GM18861 (cell line): ENCODE measurements at regions not wholly inside any gene's neighbourhood (a gene's known extent, or its start where the extent isn't known, plus 50 kb on each side); places are given as distances from the start of the nearest gene placed in this dataset.

Source experiments
- ATAC-seq: cut with Tn5 transposase; IDR thresholded peaks from one replicate; pipeline ENCODE4 v1.9.1; 2021; ENCODE audit not compliant: unreplicated experiment

DNA sequence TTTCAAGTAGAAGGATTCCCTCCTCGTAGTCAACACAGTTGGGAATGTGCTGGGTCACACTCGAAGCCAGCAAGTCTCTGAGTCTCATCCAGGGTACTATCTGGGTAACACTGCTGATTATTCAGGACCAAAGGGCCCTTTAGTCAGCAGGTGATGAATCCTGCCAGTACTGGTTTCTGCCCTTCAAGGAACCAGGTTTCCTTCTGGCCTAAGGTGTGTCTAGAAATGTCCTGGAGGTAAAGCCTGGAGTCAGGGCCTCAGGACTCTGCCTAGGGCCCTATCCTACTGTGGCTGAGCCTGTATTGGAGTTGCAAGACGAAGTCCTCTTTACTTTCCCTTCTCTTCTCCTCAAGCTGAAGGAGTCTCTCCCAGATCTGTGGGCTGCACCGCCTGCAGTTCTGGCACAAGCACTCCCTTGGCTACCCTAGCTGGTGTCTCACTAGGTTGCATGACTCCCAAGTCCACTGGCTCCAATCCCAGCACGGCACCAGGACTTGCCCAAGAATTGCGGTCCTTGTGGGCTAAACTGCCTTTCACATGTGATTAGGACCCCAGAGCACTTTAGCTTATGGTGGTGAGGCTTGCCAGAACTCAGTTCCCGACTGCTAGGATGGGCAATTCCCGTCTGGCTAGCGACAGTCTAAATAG is 193.7 kb upstream of the PDE3A start:
- ATAC-seq, result no peak

DNA sequence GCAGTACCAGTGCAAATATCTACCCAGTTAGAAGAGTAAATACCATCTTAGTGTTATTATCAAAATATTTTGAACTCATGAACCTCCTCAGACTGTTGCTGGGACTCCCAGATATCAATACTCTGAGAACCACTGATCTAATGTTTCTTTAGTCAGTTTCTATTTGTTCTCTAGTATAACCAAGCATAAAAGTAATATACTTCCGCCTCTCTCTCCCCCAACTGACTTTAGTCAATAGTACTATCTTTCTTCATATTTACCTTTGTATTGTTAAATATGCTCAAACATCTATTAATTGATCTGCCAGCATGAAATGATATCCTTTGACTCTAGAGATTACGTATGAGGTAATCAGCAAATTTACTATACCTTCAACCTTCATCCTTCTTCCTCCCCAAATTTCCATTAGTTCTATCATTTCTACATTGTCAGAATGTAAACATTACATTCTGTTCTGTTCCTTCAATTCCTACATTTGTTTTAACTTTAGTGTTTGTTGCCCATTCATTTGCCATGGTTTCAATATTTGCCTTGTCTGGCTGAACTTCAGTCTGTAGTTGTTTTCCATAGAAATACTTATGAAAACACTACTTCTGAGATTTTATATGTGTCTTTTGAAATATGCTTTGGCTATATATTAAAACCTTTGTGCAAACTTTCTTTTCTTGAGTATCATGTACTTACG is 192.5 kb upstream of the PDE3A start:
- ATAC-seq, result no peak

DNA sequence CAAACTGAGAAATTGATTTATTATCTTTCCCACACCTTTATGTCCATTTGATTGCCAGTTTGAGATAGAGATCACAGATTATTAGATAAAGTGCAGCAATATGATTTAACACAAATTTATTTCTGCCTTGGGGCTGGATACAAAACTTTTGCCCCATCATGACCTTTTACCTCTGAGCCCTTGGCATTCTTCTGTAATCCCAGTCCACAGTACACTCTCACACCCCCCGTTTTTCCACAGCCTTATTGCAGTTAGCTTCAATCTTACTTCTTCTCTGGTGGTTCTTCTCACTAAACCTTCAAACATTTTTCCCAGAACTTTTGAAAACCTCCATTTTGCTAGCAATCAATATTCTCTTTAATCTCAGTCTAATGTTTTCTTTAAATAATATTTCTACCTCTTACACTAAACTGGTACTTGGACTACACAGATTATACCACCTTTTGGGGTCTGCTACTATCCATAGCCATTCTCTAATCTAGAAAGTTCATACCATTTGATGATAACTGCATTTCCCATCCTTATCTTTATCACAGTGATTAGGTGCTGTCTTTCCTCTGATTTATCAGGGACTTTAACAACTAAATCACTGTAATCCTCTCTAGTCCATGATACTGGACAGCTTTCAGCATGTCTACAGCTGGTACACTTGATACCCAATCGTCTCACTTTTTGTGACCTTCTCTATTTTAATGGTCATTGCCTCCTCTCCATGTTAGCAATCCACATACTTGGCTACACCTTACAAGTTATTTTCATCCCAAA is 186.7 kb upstream of the PDE3A start:
- ATAC-seq, result no peak

DNA sequence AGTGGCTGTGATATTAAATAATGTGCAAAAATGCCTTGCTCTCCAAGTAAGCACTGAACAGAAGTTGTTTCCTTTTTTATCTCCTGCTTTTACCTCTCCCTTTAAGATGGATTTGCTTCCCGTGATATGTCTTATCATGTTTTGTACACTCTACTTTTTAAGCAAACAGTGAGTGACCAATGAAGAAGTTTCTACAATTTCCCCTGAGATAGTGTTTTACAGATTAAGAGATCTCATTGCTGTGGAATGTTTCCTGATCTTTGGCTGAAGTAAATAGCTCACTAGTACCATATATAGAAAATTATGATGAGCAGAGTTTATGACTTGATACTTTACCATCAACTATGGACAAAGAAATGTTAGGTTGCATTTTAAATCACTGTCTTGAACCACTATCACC is 184.8 kb upstream of the PDE3A start:
- no peak for ATAC-seq

DNA sequence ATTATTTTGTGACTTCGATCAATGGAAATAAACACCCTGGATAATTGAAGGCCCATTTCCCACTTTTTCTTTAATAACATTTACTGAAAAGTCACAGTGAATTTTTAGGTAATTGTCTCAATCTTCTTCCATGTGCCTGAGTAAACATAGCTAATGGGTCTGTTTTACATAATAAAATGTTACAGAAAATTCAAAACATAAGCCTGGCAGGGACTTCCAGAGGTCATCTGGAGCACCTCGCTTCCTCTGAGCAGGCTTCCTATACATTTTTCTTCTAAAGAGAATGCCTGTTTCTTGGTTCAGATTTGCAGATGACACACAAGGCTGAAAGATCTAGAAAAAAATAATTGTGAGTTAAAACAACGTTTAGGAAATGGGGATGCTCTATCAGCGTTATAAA is 183.8 kb upstream of the PDE3A start:
- no peak for ATAC-seq

DNA sequence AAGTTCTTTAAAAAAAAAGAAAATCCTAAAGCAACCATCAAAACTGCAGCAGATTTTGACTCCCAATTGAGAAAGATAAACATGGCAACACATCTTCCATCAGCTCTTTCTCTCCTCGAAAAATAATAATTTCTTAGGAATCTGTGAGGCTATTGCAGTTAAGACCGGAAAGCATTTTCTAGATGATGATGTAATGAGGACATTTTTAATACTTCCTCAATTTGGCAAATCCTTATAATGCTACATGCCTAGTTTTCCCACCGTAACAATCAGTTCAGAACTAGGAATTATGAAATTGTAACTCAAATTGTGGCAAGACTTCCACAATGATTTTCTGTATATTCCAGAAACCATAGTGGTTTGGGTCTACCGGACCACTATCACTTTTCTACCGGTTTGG is 180.9 kb upstream of the PDE3A start:
- ATAC-seq, result no peak

DNA sequence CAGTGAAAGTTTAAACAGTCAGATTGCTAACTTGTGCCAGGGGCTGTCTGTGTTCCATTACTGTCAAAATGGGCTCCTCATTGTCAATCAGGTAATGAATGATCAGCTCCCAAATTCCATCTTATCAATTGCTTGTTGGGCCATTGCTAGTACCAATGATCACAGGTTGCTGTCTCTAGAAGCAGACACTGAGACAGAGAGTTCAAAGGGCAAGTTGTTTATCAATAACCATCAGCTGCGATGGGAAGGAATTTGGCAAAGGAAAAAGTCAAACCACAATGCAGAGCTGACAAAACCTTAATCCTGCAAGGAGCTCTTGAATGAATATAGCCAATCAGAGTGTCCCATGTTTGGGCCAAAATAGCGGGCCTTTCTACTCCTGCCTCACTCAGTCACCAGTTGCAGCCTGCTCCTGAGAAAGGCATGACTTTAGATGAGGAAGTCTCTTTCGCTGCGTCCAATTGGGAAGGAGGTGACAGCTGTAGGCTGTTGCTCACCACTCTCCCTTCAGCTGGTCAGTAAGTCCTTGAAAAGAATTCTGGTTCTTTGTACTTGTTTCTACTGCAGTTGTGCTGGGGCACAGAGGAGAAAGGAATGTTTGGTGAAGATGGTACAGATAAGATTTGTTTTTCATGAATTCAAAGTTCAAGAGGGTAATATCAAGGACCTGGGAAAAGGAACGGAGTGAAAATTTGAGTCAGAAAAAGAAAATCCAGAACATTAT is 179.2 kb upstream of the PDE3A start:
- ATAC-seq, result no peak

DNA sequence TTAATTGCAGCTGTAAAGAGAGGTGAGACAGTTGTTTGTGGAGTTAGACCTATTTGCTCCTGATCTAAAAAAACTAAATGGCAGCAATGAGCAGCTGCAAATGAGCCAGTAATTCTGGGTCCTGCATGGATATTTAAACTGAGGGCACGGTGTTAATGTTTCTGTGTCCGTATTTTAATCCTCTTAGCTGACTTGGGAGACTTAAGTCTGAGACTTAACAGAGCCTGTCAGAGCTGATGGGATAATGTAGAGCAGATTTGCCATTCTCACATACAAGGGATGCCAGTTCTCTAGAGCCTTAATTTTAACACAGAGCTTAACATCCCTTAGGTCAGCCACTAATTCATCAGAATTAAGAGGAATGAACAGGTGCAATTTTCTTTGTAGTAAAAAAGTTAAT is 178.6 kb upstream of the PDE3A start:
- no peak for ATAC-seq

DNA sequence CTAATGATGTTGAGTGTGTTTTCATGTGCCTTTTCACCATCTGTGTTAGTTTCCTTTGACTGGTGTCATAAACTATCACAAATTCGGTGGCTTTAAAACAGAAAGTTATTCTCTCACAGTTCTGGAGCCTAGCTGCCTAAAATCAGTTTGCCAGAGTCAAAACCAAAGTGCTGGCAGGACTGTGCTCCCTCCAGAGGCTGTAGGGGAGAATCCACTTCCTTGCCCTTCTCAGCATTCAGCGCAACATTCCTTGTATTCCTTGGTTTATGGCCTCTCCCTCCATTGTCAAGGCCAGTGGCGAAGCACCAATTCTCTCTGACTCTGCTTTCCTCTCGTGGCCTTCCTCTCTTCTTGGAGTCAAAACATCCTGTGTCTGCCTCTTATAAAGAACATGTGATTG is 174.2 kb upstream of the PDE3A start:
- no peak for ATAC-seq

DNA sequence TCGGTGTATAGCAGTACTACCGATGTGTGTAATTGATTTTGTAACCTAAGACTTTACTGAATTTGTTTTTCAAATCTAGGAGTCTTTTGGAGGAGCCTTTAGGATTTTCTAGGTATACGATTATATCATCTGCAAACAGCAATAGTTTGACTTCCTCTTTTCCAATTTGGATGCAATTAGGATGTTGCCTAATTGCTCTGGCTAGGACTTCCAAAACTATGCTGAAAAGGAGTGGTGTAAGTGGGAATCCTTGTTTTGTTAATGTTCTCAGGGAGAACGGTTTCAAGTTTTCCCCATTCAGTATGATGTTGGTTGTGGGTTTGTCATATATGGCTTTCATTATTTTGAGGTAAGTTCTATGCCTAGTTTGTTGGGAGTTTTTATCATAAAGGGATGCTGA is 171.6 kb upstream of the PDE3A start:
- no peak for ATAC-seq

DNA sequence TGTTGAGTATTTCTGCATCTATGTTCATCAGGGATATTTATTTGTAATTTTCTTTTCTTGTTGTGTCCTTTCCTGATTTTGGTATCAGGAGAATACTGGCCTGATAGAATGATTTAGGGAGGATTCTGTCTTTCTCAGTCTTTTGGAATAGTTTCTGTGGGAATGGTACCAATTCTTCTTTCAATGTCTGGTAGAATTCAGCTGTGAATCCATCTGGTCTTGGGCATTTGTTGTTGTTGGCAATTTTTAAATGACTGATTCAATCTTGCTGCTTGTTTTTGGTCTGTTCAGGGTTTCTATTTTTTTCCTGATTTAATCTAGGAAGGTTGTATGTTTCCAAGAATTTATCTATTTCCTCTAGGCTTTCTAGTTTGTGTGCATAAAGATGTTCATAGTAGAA is 170.9 kb upstream of the PDE3A start:
- ATAC-seq, result no peak

DNA sequence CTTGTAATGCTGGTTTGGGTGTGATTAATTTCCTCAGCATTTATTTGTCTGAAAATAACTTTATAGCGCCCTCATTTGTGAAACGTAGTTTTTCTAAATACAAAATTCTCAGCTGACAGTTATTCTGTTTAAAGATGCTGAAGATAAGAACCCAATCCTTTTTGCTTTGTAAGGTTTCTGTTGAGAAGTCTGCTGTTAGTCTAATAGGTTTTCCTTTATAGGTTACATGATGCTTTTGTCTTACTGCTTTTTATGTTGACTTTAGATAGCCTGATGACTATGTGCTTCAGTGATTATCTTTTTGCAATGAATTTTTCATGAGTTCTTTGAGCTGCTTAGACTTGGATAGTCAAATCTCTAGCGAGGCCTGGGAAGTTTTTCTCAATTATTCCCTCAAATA is 168.6 kb upstream of the PDE3A start:
- no peak for ATAC-seq

DNA sequence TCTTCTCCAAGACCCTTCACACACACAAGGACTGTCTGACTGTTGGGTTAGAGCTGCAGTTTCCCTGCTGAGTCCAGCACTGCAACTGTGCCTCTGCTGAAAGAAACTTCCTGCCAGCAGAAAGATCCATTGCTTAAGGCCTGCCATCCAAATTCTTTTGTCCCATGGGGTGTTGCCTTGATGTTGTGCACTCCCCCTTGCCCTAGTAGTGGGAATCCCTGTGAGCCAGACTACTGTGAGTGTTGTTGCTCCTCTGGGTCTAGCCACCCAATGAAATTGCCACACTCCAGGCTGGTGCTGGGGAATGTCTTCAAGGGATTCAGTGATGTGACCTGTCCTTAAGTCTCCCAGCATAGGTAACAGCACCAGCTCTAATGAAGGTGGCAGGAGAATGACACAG is 166.6 kb upstream of the PDE3A start:
- no peak for ATAC-seq

DNA sequence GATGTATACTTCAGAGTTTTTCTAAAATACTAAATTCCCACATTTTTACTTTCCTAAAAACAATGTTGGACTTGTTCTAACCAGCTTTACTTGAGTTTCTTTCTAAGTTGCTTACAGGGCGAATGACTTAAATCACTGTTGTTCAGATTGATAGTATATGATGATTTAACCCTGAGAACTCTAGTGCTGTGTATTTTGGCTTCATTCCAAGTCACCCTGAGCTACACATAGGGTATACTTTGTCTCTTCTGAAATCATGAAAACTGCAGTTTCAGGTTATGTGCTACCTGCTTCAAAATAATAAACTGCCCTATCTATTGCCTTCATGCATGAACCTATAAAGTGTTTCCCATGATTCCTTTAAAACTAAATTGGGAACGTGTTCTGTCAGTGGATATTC is 162.5 kb upstream of the PDE3A start:
- no peak for ATAC-seq

DNA sequence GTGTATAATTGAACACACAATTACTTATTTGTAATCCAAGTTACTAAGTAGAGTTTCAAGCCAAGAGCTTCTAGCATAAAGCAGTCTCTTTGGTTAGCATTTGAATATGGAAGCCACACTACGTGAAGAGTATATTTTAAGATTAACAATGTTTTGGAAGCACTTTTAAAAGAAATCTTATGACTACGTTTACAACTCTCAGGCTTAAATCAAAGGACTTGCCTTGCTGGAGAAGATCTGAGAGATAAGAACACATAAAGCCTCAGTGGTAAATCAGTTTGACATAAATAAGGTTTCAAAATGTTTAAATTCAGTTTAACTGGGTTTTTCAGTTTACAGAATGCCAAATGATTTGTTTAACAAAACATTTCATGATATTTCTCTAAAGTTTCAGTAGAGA is 161.9 kb upstream of the PDE3A start:
- no peak for ATAC-seq

DNA sequence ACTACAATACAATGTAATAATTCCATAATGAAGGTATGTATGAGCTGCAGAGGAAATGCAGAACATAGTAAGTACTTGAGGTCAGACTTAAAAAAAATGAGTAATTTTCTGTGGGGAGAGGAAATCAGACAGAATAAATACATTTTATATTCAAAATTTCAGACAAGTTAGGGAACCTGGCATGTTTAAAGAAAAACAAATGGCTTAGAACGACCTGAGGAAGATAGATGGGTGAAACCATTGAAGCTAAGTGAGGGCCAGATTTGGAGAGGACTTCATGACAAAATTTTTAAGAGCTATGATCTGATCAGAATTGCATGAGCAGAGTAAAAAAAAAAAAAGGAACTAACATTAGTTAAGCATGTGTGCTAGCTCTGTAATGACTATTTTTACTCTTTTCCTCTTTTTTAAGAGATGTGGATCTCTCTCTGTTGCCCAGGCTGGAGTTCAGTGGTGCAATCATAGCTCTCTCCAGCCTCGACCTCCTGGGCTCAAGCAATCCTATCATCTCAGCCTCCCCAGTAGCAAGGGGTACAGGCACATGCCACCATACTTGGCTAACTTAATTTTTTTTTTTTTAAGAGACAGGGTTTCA is 157.6 kb upstream of the PDE3A start:
- no peak for ATAC-seq

DNA sequence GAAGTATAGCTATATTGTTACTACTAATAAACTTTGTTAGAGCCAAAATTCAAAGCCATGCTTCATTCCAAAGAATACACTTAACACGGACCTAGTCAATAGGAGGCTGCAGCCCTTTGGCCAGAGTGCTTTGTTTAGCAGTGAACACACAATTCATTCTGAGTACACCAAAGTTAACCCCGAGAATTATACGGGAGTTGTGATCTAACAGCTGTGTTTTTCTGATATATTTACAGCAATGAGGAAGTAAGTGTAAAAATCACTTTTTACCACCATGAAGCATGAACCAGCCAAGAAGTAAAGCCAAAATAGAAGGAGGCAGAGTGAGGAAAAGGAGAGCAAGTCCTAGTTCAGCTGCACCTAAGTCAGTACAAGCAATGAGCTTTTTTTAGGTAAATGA is 156.8 kb upstream of the PDE3A start:
- ATAC-seq, result no peak

DNA sequence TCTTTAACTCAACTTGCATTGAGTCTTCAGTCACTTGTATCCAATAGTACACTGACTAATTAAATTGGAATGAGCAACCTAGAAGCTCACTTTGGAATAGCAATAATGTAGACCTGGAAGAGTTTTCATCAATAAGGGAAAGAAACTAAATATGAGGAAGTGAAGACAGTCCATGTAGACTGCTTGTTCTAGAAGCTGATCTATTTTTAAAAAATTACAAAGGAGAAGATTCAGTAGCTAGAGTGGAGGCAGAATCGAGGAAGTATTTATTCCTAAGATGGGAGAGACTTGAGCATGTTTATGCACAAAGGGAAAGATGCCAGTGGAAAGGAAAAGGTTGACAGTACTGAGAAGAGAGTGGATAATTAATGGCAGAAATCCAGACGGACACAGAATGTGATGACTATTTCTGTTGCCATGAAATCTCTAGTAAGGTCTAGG is 156.3 kb upstream of the PDE3A start:
- no peak for ATAC-seq

DNA sequence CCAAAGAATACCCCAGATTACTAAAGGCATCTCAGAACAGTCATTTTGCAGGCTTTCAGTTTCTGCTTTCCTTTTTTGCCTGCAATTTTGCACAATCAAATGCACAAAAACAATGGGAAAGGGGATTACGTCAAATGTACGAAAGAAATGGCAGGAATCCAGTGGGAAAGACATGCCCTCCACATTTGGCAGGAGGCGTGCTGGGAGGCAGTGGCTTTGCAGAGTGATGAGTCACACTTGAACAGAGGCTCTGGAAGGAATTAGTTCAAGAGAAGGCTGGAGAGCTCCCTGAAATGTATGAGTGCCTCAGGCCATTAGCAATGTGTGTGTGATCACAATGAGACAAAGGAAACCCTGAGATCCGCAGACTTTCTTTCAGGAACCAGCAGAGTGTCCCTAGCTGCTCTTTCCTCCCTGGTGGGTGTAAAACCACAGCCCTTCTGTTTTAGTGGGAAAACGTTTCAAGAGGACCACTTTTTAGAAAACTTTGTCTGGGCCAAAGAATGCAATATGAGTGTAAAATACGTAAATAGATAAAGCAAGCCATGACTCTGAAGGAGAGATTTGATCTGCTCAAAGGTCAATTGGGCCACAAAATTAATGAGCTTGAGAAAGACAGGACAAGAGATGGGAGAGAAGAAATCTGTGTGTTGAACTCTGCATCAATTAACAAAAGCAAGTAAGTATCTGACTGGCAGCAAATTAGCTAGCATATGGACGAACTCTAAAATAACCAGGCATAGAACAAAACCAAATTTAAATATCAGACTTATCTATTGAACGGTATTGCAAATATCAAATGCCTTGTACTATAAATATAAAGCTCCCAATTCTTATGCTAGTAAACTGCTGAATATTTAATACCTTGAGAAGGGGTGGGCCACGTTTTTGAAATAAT is 155.4 kb upstream of the PDE3A start:
- ATAC-seq, result no peak
